Kidney capillary endothelial cell (primary cell): ENCODE measurements at regions not wholly inside any gene's neighbourhood (a gene's known extent, or its start where the extent isn't known, plus 50 kb on each side); places are given as distances from the start of the nearest gene placed in this dataset.

ENCODE experiments used
- DNase-seq: peaks from one replicate; pipeline ENCODE4 v3.0.0-alpha.2; 2018; ENCODE audit warnings: low spot score

DNA sequence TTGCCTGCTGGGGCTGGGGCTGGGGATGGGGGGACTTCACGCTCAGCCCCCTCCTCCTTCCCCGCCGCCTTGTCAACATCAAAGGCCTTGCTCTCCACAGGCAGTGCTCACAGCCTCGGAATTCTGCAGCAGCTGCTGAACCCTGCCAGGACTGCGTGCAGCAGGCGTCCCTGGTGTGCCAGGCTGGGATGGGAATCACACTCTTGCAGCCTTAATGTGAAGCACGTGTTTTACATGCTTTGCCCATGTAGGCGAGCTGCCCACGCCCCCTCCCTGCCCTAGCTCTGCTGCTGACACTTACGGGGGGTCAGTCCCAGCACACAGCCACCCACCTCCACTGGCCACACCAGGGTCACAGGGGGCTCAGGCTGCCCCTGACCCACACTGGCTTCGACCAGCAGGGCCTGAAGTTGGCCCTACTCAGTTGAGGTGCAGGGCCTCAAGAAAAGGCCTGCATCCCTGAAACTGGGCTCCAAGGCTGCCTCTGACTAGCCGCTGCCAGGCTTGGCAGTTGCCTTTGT is 276.2 kb upstream of the RTL1 start:
- DNase-seq: no peak

DNA sequence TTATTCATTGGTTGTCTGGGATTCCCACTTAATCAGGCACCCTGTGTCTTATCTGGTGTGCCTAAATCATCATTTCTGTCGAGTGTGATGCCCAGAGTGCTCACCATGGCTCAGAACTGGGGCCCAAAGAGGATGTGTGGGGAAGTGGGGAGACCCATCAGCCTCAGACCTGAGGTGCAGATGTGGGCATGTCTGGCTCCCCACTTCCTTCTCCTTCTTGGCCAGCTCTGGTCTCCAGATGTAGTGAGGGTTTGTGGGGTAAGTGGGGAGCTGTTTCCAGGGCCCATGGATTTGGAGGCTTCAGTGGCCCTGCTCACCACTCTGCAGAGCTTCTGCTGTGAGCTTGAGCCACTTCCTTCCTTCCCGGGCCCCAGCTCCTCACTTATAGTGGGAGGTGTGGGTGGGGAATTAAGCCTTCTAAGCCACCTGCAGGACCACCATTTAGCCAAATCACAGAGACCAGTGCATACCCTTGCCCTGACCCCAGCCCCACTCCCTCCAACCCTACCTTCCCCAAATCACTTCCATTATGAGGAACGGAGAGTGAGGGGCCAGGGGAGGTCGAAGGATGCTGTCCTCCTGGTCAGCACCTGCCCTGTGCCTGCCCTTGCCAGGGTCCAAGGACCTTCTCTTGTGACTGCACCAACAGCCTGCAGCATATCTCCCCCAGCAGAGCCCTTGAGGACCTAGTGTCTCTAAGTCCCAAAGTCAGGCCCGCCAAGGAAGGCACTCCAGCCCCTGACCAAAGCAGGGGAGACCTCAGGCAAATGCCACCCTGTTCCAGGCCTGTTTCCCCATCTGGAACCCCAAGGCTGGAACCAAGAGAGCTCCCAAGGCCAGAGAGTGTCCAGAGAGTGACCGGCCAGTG is 278.2 kb upstream of the RTL1 start:
- DNase-seq: no peak

DNA sequence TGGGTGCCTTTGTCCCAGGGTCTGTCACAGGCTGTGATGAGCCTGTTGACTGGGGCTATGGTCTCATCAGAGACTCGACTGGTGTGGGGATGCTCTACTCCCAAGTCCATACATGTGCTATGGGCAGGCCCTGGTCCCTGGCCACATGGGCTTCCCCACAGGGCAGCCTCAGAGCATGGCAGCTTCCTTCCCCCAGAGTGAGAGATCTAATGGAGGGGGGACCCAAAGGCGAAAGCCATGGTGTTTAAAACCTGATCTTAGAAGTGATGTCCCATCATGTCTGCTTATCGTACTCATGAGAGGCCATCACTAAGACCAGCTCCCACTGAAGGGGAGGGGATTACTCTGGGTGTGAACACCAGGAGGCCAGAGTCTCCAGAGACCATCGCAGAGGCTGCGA is 279.0 kb upstream of the RTL1 start:
- DNase-seq: no peak

DNA sequence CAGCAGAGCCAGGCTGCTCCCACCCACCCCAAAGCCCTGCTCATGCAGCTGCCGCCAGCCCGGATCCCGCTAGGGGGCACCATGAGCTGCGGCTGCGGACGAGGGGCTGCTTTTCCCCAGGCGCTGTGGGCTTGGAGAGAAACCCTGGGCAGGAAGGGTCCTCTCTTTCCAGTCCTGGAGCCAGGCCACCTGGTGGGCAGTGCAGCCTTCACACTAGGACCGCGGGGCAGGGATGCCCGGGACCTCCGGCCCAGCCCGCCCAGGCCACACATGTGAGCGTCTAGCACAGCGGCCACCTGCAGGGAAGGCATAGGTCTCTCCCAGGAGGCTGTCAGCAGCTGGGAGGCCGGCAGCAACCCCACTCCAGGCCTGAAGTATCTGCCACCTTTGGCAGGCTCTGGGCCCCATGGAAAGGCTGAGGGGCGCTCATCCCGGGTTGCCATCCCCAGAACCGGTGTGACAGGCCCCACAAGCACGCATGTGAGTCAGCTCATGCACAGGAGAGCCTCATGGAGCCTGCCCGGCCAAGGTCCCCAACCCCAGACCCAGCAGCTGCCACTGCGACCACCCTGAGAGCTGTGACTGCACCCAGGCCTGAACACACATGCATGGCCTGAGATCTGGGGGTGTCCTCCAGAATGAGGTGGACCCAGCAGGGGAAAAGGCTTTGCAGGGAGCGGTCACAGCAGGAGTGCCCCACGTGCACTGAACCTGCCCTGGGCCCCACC is 280.0 kb upstream of the RTL1 start:
- no peak for DNase-seq

DNA sequence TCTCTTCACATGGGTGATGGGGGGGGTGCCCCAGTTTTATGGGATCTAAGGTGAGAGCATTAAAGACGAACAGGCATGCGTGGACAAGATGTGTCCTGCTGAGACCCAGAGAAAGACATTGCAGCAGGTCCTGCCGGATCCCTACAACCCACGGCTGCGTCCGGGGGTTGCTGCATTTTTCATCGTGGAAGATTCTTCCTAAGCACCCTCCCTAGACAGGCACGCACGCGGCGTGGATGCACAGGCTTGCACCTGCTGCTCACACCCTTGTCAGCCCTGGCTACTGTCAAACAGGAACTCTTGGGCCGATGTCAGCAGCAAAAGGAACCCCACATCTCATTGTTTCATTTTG is 280.6 kb upstream of the RTL1 start:
- no peak for DNase-seq

DNA sequence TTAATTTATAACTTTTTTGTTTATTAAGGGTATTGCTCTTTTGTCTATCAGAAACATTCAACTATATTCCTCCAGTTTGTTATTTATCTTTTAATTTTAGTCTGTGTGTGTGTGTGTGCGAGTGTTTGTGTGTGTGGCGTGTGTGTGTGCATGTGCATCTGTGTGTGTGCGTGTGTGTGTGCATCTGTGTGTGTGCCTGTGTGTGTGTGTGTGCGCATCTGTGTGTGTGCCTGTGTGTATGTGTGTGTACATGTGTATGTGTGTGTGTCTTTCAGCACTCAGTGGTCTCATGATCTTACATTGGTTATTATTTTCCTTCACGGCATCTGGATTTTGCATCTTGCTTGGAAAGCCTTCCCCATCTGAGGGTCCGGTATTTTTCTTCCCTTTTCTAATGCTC is 281.1 kb upstream of the RTL1 start:
- no peak for DNase-seq

DNA sequence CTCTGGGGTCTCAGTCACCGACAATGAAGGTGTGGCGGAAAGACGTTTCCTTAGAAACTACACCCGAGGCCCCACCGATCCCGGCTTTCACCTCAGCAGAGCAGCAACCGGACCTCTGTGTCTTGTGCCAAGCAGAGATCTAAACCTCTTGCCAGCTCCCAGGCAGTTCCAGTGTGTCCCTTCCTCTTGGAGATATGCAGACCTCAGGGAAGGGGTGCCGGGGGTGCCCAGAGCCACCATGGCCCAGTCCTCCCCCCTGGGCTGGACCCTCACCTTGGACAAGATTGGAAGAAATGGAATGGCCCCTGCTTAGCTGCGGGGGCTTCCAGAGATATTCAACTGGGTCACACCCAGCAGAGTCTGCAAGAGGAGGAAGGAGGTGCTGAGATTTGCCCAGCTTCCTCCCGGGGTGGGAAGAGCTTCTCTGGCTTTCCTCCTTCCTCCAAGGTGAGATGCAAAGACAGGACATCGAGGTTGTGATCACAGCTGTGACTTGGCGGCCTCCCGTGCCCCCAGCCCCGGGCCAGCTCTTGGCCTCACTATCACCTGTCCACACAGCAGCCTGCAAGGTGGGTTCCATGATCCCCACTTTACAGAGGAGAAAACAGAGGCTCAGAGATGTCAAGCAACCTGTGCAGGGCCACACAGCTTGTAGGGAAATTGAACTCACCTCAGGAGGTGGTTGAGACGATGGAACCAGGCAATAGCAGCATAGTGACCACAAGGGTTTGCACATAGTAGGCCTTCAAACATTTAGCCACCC is 281.7 kb upstream of the RTL1 start:
- DNase-seq: no peak

DNA sequence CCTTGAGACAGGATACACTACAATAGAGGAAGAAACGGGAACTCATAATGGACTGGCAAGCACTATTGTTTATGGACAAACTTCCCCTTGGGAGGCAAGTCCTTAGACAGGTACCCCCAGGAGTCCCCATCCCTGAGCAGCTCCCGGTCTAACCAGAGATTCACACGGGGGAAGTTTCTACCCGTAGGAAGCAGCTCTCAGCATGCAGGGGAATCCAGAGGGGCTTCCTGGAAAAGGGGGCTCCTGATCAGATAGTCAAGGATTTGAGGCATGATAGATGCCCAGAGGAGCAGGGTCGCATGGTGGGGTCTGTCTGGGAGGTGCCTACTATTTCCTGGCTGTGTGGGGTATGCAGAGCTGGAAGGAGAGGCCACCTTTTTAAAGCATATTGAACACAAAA is 282.4 kb upstream of the RTL1 start:
- DNase-seq: no peak

DNA sequence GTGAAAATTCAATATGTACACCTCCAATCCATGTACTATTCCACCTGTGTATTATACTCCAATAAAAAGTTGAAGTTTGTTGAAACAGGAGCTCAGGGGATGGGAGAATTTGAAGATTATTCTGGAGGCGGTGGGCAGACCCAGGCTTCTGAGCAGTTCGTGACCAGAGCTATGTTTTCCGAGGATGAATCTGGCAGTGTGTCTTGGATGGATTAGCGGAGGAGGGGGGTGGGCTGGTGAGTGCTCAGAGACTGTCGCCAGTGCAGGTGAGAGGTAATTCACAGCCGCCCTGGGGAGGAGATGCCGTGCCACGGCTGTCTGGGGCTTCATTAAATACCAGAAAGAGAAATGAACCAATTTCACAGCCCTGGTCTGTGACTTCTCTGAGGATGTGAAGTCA is 283.0 kb upstream of the RTL1 start:
- no peak for DNase-seq

DNA sequence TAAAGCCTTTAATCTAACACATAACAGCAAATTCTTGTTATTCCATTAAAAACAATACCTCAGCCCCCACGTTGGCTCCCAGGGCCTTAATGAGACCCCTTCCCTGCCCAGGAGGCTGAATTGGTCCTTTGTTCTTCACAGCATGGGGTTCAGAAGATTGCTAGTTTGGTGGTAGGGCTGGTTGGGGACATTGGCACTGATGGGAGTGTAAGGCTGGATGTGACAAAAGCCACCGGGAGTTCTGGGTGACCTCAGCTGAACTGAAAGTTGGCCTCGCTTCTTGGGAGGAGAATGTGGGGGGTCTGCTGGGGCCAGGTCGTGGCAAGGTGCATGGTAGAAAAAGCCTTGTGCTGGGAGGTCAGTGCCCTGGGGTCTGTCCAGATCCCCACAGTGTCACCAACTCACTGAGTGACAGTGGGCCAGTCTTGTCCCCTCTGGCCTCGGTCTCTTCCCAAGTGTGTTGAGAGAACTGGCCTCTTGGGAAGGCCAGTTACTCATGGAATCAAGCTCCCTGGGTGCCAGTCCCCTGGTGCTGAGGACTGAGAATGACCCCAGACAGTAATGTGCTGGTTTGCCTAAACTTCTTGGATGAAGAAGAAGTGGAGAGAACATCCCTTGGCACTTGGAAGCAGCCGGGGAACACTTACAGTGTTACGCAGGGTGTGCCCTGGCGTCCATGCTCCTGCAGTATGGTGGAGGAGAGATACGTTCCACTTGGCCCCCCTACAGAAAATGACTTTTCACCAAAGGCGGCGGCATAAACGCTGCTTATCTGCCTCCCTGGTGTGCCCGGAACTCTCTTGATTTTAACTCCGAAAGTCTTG is 283.7 kb upstream of the RTL1 start:
- DNase-seq: no peak

DNA sequence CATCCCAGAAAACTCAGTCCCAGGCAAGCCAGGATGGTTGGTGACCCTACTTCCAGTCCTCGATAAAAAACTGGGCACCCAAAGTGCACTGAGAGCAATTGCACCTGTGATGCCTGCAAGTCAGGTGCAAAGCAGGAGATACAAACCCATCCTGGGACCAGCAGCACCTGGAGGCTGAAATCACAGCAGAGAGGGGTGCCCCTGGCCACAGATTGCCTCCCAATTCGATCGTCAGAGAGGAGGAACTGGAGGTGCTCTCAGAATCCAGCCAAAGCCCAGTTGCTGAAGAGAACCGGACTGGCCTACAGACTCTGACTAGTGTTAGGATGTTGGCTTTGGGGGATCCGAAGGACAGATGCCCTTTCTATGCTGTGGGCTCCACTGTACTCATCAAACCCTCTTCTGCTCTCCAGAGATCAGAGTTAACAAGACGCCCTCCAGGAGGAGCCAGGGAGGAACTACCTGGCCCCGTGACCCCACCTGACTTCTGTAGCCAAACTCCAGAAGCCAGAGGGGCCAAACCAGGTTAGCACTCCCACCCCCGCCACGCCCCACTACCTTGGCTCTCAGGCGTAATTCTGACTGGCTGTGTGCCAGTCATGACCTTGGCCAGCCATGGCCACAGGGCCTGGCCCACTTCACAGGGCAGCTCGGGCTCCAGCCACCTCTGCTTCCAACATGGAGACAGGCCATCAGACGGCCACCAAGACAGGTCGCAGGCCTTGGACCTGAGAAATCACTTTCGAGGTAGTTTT is 284.5 kb upstream of the RTL1 start:
- DNase-seq: no peak

DNA sequence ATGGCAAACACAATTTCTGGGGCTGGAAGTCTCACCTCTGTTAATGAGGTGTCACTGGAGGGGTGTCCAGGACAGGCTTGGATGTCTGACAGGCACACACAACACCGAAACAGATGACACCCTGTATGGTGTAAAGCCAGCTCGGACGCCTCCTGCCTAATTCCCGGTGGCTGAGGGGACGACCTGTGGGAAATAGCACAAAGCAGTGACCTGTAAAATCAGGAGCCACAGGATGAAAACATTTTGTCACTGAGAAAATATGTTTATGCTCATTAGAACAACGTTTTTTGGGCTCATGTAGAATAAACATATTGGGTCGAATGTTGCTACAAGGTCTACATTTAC is 285.0 kb upstream of the RTL1 start:
- DNase-seq: no peak

DNA sequence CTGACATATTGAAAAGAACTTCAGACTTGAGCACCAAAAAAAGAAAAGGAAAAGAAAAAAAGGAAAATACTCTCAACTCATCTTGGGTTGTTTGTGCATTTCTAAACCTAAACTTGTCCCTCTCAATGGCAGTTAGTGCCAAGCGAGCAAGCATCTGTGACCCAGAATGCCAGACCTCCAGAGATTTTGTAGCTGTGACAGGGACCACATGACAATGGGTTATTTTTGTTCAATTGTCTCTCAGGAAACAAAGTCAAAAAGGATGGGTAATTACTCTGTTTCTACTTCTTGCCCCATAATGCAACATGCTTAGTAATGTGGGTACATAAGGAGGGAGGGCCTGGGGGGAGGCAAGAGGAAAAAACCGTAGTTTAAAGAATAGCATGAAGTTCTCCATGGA is 285.7 kb upstream of the RTL1 start:
- no peak for DNase-seq

DNA sequence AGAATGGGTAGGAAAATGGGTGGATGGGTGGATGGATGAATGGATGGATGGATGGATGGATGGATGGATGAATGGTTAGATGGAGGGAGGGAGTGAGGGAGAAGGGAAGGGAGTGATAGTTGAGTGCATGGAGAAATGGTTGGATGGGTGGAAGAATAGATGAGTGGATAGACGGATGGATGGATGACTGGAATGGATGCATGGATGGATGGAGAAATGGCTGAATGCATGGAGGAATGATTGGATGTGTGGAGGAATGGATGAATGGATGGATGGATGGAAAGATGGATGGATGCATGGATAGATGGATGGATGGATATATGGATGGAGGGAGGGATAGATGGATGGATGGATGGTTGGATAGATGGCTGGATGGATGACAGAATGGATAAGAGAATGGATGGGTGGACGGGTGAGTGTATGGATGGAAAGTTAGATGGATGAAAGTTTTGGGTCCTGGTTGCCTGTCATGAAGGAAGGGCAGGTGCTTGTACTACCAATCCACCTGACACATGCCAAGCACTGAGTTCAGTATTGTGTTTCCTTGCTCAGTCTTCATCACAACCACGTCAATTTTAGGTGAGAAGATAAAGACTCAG is 286.5 kb upstream of the RTL1 start:
- DNase-seq: no peak

DNA sequence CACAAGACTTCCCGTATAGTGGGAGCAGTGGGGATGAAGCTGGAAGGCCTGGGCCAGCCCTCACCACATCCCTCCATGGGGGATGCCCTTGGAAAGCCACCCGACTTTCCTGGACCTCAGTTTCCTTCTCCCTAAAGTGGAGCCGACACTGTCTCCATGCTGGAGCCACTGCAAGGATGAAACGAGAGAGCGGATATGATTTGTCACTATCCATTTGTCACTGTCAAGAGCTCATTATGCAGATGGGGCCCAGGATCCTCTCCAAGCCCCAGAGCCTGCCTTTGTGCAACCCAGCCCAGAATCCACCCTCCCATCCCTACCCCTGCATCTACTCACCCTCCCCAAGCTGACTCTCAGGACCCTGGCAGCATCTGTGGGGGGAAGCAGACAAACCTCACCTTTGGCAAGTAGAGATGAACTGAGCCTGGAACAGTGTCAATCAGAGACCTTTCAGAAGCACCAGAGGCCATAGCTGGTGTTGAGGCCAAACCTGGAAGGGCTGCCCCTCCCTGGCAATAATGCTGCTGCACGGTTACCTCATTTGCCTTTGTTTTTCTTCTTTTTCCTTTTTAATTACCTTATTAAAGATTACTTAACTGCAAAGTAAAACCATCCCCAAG is 287.7 kb upstream of the RTL1 start:
- no peak for DNase-seq

DNA sequence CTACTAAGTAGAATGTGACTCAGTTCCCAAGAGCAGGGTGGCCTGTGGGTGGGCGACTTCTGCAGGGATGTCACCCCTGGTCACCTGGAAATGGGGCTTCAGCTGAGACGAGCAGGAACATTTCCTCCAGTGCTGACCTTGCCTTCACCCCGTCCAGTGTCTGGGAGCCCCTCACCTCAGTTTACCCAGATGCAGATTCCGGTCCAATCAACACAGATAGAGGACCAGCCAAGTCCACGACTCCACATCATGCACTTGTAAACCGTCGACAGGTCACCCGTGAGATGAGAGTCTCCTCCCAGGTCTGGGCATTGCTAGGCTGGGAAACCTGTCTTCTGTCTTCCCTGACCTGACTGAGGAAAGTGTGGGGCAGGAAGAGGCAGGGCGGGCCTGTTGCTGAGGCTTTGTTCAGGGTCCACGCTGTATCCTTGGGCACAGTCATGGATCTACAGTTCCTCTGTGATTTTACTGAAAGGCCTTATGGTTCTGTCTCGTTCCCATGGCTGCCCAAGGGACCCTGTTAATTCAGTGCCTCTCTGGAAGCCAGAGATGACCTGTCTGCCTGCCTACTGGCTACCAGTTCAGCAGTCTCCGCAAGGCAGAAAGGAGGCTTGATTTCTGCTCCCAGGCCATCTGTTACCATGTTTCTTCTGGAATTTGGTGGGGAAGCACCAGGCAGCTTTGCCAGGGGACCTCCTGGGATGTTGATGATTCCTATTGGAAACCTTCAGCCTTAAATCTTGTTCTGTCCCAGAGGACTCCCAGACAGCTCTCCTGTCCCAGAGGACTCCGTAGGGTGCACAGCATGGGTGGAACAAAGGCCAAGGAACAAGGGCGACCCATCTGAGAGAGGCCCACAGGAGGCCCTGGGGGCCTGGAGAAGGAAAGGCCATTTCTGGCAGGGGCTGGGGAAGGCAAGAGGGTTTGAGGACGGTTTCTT is 288.5 kb upstream of the RTL1 start:
- DNase-seq: no peak

DNA sequence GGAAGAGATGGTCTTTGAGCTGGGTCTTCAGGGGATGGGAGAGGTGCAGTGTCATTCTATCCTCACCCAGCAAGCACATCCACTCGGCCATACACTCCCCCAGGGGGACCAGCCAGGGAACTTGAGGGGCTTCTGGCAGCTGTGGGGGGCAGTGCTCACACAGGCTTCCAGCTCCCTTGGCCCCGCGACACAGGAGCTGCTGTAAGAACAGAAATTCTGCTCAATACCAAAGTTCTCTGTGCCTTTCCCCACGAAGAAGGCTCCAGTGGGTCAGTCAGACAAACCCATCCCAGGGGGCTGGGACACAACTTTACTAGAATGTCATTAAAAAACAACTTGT is 289.1 kb upstream of the RTL1 start:
- DNase-seq: no peak

DNA sequence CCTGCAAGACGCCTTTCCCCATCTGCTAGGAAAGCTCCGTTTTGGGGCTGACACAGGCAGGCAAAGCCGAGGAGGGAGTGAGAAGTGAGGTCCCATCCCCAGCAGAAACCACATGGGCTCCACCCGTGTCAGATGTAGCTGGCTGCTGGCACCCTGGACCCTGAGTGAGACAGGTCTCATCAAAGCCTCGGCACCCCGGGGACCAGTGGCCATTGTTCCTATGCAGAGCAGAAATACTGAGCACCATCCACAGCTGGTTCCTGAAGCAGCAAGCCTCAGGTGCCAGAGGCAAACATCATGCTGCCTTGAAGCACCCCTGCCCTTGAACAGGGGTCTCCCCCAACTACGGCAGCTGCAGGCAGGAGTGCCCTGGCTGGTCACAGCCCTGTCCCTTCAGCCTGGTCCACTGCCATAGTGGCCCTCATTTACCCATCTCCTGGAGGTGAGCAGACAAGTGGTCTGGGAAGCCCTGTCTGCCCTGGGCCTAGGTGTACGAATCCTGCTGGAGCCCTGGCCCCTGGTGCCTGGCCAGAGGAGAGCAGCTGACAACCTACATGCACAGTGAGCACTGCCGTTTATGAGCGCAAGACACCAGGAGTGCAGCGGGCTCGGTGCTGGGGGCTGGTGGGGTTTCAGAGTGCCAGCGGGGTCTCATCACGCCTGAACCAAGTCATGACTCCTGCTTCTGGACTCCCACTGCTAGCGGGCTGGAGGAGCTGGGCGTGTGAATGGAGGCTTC is 289.8 kb upstream of the RTL1 start:
- no peak for DNase-seq
